ENCODE measurements at regions not wholly inside any gene's neighbourhood (a gene's known extent, or its start where the extent isn't known, plus 50 kb on each side); places are given as distances from the start of the nearest gene placed in this dataset.

DNA sequence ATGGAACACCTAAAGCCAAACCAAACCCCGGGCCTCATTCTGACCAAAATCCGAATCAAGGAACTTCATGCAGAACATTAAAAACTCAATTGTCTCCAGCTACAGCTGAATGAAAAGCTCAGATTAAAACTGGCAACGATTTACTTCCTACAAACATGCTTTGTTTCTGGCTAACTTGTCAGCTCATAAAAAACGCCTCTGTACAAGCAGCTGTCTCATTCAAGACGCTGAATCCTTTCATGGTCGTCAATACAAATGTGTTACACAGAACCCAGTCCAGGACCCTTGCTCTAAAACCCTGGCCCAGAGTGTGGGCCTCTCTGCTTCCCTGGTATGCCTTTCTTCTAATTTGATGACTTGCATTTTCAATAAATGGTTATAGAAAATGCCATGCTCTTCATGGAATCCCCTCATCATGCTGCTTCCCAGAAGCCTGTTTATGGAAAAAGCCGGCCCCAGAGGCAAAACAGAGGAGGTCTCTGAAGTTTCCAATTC, 183.1 kb downstream of the PHLDA1 start:
- no peak overlapping the region for H3K27ac ChIP-seq
- DNase-seq (ENCODE audit: low read depth in 1 of 2, low spot score in 1 of 2): peak in 1 of 2 donors; percentile 20
- TF ChIP-seq CTCF (IDR thresholded peaks at IDR 0.05; ENCODE audit: low read depth, low read length): no peak

DNA sequence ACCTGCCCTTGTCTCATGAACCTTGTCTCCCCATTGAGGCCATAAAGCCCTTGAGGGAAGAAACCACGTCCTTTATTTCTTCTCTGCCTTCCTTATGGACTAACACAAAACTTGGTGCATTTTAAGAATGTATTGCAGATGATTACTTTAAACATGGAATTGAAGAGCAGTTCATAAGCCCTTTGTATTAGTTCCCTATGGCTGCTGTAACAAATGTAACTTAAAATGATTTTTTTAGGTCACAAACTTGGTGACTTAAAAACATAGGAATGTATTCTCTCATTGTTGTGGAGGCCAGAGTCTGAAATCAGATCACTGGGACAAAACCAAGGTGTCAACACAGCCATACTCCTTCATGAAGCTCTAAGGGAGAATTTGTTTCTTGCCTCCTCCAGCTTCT, 185.5 kb downstream of the PHLDA1 start:
- Histone ChIP-seq H3K4me3 (no peak overlapping the region), H3K27ac (no peak overlapping the region), H3K9me3 (ENCODE audit: low read depth) (no peaks in the 10 kb centered on the region), H3K4me1 (ENCODE audit: low read depth) (peaks cover 5% of the 10 kb centered on the region), H3K27me3 (no peaks in the 10 kb centered on the region), H3K36me3 (no peaks in the 10 kb centered on the region)
- no peak for TF ChIP-seq CTCF (IDR thresholded peaks at IDR 0.05; ENCODE audit: low read depth, low read length)
- DNase-seq (ENCODE audit: low read depth in 1 of 2, low spot score in 1 of 2): no peak

More for the DNA sequence above, 183.1 kb downstream of the PHLDA1 start:
- Histone ChIP-seq H3K4me3 (no peak overlapping the region), H3K9me3 (ENCODE audit: low read depth) (no peaks in the 10 kb centered on the region), H3K27me3 (no peaks in the 10 kb centered on the region), H3K4me1 (ENCODE audit: low read depth) (peaks cover 8% of the 10 kb centered on the region), H3K36me3 (no peaks in the 10 kb centered on the region)

GRCh38 chr12:75844985-75845384, 186.6 kb downstream of the PHLDA1 start:
- no peak overlapping the region for H3K27ac ChIP-seq
- no peaks in the 10 kb centered on the region for H3K27me3 ChIP-seq
- peak in 1 of 2 donors; percentile 17 for DNase-seq (ENCODE audit: low read depth in 1 of 2, low spot score in 1 of 2)
- no peaks in the 10 kb centered on the region for H3K36me3 ChIP-seq
- TF ChIP-seq CTCF (IDR thresholded peaks at IDR 0.05; ENCODE audit: low read depth, low read length): no peak
- H3K9me3 ChIP-seq (ENCODE audit: low read depth): no peaks in the 10 kb centered on the region
- H3K4me3 ChIP-seq: no peak overlapping the region
- no peaks in the 10 kb centered on the region for H3K4me1 ChIP-seq (ENCODE audit: low read depth)

DNA sequence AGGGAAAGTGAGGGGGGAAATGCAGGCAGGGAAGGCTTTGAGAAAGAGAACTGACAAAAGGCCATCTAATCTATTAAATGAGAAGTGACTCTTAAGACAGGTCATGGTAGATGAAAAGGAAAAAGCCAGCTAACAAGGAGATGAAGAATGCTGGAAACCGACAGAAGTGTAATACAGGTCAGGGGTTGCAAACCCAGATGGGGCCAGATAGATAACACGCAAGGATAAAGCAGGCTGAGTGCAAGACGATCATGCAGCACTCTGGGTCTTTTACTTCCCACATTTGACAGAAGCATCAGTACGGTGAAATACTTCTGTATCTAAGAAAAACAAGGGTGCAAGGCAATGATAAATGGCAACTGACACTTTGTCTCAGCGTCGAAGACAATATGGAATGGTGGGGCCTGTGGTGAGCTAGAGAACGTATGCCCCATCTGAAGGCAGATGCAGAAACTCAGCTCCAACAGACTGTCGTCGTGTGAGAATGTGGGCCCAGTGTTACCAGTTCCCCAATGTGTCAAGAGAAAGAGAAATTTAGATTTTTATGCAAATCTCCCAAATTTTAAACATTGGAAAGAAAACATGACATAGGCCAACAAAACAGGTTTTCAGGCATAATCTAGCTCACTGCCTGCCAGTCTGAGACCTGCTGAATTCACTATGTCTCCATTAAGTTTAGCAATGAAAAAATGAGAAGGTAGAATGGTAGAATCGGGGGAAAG, 187.4 kb downstream of the PHLDA1 start:
- no peak for TF ChIP-seq CTCF (IDR thresholded peaks at IDR 0.05; ENCODE audit: low read depth, low read length)
- Histone ChIP-seq H3K4me1 (ENCODE audit: low read depth) (no peaks in the 10 kb centered on the region), H3K4me3 (no peak overlapping the region), H3K9me3 (ENCODE audit: low read depth) (no peaks in the 10 kb centered on the region), H3K27ac (no peak overlapping the region), H3K36me3 (no peaks in the 10 kb centered on the region), H3K27me3 (no peaks in the 10 kb centered on the region)
- DNase-seq (ENCODE audit: low read depth in 1 of 2, low spot score in 1 of 2): no peak

DNA sequence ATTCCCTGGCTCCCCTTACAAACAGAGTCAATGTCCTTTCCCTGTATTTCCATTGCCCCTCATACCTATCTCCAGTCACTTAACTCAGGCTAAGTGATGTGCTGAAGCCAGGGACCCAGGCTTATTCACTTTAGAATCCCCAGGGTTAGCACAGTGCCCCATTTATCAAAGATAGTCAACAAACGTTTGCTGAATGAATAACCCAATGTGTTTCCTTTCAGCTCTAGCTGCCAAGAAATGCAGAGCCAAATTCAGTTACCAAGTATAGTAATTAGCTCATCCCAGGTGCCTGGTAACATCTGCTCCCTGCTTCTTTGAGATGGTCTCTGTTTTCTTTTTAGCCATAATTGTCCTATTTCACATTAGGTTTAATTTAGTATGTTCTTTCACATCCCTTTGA, 189.5 kb downstream of the PHLDA1 start:
- H3K27ac ChIP-seq: no peak overlapping the region
- no peaks in the 10 kb centered on the region for H3K4me1 ChIP-seq (ENCODE audit: low read depth)
- H3K9me3 ChIP-seq (ENCODE audit: low read depth): no peaks in the 10 kb centered on the region
- TF ChIP-seq CTCF (IDR thresholded peaks at IDR 0.05; ENCODE audit: low read depth, low read length): no peak
- H3K27me3 ChIP-seq: no peaks in the 10 kb centered on the region
- H3K36me3 ChIP-seq: no peaks in the 10 kb centered on the region
- no peak for DNase-seq (ENCODE audit: low read depth in 1 of 2, low spot score in 1 of 2)
- H3K4me3 ChIP-seq: no peak overlapping the region
